CD1c-positive myeloid dendritic cell (primary cell): ENCODE measurements at regions not wholly inside any gene's neighbourhood (a gene's known extent, or its start where the extent isn't known, plus 50 kb on each side); places are given as distances from the start of the nearest gene placed in this dataset.
"Not testable (repeated sequence)": the region's sequence is repeated elsewhere in the genome, so short reads cannot be mapped to it uniquely, and the experiment has no call there.

Source experiments
- DNase-seq: peaks from one replicate; pipeline ENCODE4 v3.0.0-alpha.2; 2016; ENCODE audit errors: extremely low spot score

DNA sequence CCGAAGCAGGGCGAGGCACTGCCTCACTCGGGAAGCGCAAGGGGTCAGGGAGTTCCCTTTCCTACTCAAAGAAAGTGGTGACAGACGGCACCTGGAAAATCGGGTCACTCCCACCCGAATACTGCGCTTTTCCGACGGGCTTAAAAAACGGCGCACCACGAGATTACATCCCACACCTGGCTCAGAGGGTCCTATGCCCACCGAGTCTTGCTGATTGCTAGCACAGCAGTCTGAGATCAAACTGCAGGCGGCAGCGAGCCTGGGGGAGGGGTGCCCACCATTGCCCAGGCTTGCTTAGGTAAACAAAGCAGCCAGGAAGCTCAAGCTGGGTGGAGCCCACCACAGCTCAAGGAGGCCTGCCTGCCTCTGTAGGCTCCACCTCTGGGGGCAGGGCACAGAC is 549.4 kb downstream of the KIF20B start:
- DNase-seq: not testable (repeated sequence)

DNA sequence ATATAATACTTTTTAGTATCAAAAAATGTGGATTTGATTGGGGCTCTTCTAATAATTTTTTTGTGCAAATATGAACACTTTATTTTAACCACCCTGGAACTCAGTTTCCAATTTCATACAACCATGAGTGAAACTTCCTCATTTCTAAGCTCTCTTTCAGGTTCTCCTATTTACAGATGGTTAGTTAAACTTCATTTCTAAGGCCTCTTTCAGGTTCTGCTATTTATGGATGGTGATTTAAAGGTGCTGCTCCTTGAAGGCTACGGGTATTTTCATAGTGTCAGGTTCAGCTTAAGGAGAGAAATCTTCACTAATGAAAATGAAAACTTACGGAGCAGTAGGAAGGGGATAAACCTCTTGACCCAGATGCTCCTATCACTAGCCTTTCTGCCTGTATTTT is 568.3 kb downstream of the KIF20B start:
- DNase-seq: no peak

DNA sequence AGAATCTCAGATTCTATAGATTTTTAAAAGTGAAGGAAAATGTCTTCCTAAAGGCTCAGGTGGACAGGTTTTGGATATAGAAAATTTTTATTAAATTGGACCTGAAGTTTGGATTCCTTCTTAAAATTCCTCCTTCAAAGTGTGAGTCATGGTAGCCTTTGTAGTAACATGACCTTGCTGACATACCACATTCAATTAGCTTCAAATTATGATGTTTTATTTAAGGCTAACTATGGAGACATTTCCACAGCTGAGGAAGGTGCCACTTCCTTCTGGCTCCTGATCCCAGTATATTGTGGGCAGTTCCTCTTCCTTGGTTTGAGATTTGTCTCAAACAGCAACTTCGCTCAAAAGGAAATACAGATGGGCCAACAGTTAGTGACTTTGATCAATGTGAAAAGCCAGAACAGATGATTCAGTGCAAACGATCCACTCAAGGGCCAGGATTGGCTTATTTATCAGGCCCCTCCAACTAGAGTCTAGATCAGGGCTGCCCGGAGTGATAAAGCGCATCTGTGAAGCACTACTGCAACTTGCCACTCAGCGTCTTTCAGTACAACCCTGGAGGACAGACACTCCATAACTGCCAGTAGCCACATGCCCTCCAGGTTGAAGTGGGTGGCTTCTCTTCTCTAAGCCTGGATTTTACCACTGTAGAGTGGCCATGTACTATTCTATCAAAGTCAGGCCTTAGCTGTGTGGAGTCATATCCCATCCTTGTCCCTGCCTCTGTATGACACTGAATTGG is 573.5 kb downstream of the KIF20B start:
- no peak for DNase-seq

DNA sequence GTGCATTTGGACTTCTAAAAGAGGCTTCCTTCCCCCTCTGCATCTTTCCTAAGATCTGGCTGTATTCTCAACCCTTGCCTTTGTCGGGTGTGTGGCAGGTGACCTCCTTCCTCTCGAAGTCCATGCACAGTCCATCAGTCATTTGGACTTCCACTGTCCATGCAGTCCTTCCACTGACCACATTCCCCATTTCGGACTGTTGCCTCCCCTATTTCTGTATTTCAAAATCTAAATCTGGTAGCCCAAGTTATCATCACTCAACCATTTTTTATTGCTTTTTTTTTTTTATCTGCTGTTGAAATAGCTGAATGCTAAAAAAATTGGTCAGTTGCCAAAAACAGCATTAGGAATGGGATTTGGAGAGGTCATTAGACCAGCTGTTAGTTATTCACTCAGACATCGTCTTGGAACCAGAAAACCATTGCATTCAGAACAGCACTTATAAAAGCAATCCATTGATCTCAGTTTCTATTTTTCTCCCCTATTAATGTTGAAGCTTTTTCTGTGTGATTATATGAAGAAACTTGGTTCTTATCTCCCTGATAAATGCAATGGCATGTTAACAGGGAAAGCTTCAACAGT is 575.6 kb downstream of the KIF20B start:
- DNase-seq: no peak

DNA sequence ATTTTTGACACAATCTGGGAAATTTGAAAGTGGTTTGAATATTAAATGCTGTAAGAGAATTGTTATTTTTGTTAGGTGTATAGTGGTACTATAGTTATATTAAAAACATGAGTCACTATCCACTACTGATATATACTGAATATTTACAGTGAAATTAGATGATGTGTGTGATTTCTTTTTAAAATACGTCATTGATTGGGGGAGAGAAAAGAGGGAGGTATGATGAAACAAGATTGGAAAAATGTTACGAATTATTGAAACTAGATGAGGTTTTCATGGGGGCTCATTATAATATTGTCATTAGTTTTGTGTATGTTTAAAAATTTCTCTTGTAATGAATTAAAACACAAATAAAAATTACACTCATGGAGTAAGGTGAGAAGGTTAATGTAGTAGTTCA is 571.4 kb downstream of the HTR7 start:
- DNase-seq: no peak

DNA sequence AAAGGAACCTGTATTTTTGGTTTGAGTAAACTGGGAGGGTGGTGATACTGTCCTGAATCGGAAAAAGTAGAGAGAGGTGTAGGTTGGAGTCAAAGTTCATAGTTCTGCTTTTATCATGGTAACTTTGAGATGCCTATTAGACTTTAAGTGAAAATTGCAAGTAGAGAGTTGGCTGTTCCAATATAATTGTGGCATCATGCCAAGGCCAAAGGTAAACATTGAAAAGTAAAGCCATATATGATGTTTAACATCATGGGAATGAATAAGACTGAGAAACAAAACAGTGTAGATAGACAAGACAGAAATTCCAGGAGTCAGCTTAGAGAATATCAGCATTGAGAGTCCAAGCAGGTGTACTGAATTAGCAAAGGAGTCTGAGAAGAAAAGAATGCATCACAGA is 570.9 kb downstream of the HTR7 start:
- DNase-seq: no peak

DNA sequence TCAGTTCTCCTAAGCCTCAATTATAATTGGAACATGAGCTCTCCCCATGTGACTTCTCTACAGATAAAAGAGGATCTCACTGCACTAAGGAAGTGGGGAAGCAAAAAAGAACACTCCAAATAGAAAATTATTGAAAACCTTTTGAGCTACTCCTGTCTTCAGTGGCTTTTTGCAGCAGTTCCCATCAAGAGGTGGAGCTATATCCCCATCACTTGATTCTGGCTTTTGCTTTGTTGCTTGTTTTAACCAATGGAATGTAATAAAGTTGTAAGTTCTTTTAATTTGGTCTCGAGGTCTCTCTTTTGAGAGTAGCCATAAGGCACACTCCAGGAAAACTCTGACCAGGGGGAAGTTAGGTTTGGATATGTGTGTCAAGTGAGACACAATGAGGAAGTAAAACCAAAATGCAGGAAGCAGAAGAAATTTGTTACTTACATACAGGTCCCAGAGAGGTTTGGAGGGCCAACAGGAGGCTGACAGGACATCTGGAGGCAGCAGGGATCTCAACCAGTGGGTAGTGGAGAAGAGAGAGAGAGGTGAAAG is 569.4 kb downstream of the HTR7 start:
- DNase-seq: peak; percentile 51

DNA sequence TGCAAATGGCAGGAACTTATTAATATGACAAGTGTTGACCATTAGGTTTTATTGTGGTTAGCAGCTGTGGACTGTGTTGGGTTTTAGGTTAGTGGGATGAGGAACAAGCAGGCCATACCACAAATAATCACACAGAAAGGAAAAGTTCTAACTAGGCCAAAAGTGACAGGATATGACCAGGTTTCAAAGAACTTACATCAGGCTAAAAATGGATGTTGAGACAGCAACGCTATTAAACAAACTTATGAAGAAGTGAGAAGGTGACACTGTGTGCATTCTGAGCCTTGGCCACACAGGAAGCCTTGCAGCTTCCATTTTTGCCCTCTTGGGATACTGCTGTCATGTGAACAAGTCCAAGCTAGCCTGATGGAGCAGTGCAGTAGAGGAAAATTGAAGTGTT is 568.8 kb downstream of the HTR7 start:
- peak; percentile 41 for DNase-seq

DNA sequence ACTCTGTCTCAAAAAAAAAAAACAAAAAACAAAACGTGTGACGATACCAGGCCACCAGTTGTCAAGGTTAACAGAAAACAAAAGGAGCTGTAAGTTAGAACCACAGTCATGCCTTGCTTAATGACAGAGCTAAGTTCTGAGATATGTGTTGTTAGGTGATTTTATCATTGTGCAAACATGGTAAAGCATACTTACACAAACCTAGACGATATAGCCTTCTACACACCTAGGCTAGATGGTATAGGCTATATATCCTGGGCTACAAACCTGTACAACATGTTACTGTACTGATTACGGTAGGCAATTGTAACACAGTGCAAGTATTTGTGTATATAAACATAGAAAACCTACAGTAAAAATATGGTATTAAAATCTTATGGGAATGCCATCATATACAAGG is 564.2 kb downstream of the HTR7 start:
- DNase-seq: no peak

DNA sequence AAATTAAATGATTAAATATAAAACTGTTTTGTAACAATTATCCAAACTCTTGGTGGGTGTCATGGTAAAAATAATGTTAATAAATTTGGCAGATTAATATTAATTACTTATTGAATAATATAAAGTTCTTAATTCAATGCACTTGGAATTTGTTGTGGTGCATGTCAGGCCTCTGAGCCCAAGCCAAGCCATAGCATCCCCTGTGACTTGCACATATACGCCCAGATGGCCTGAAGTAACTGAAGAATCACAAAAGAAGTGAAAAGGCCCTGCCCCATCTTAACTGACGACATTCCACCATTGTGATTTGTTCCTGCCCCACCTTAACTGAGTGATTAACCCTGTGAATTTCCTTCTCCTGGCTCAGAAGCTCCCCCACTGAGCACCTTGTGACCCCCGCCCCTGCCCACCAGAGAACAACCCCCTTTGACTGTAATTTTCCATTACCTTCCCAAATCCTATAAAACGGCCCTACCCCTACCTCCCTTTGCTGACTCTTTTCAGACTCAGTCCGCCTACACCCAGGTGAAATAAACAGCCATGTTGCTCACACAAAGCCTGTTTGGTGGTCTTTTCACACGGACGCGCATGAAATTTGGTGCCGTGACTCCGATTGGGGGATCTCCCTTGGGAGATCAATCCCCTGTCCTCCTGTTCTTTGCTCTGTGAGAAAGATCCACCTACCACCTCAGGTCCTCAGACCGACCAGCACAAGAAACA is 562.9 kb downstream of the HTR7 start:
- not testable (repeated sequence) for DNase-seq

DNA sequence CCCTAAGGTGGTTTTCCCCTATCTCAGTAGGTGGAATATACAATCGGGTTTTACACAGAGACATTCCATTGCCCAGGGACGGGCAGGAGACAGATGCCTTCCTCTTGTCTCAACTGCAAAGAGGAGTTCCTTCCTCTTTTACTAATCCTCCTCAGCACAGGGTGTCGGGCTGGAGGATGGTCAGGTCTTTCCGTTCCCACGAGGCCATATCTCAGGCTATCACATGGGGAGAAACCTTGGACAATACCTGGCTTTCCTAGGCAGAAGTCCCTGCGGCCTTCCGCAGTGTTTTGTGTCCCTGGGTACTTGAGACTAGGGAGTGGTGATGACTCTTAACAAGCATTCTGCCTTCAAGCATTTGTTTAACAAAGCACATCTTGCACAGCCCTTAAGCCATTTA is 555.8 kb downstream of the HTR7 start:
- not testable (repeated sequence) for DNase-seq

DNA sequence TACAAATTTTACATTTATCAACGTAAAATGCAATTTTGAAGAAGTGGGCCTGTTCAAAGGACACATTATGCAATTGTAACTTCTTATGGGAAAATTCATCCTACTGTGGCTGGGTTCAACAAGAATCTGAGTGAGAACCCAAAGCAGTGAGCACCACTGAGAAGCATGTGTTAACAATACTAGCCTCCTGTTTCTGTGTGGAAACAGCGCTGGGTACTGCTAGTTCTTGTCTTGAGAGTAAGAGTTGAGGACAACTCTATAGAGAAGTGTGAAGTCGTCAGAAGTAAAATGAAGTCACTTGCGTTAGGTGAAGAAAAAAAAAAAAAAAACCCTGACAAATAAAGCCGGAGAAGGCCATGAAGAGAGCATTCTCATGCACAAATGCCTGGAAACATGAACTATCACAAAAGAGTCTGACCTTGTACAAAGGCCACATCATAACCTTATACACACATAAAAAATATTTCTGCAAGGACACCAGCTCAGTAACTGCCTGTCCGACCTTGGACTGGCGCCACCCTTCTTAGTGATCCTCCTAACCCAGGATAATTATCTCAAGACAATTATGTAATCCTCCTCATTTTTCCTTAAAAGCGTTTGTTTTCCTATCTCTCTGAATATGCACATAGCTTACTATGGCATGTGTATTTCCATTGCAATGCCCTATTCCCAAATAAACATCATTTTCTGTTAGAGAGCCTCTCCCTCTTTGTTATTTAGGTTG is 554.9 kb downstream of the HTR7 start:
- DNase-seq: no peak

DNA sequence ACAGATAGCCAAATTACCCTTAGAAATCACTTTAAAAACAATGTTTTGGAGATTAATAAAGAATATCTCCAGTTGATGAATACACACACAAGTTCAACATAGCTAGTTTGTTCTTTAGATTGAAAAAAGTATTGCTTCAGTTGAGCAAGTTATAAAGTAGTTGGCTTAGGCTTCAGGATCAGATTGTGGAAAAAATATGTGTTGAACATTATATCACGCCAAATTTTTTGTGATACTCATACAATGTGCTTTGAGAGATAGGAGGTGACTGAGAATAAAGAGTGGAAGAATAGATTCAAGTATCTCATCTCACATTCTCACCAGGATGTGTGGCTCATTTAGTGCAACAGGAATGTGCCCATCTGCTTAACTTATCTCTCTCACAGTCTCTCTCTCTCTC is 553.3 kb downstream of the HTR7 start:
- no peak for DNase-seq

DNA sequence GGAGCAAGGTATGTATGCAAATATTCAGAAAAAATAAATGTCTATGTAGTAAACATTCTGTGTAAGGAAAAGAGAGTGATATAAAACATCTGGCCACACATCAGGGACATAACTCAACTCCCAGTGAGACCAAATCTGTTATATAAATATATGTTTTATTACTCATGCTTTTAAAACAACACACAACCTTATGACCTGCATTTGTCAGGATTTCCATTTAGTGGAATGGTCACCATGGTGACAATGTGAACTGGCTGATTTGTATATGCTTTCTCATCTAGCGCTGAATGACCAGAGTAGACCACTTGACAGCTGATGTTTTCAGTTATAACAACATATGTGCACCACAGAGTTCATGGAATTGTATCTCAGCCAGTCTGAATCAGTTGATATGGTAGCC is 551.7 kb downstream of the HTR7 start:
- no peak for DNase-seq

DNA sequence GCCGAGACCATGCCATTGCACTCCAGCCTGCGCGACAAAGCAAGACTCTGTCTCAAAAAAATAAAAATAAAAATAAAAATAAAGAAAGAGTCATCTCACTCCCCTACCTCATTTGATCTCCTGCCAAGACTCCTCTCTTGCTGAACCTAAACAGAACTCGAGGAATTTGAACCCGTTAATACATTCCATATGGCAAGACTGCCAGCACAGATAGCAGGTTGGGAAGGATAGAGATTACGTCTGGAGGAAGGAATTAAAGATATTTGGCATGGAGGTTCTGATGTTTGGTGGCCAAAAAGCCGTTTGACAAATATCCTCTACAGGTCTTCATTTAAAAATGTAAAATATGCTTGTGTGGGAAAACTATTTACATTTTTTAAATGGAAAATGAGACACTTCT is 549.6 kb downstream of the HTR7 start:
- DNase-seq: no peak

DNA sequence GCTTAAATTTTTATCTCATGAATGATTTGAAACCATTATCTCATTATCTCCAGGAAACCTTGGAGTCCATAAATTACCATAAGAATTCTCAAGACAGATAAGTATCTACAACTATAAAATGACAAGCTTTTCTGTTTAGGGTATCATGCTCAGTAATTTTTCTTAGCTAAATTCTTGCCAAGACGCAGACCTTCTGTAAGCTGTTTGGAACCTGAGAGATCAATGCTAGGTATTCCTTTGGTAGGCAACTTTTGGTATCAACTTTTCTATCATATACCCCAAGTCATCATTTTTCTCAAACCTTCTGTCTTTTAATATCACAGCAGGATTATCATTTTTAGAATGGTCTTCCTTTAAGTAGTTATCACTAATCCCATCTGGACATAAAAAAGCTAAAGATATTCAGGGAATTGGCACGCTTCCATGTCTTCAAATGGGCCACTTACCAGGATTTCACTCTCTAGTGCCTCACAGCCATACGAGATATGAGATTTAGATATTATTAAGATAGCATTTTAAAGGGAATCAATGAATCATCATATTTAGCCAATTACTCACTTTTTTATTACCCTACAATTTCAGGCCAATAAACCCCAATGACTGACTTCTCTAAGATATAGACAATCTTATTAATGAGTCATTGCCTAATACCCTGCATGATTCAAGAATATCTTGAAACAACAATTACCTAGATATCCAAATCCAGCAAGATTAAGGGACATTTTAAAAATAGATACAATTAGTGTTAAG is 544.1 kb downstream of the HTR7 start:
- no peak for DNase-seq

DNA sequence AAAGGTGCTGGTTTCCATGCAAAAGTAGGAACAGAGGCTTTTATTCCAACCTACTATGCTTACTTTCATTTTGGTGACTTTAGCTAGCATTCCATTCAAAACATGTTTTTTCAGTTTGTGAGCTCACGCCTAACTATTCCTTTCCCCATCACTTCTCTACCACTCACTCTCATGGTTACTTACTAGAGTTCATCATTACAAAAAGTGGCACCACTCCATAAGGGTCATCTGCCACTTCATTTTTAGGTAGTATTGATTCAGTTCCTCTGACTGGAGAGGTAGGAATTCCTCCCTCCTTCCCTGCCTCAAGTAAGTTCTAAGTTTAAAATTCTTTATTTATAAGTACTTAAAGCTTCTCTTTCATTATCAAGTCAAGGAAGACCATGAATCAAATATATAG is 543.1 kb downstream of the HTR7 start:
- no peak for DNase-seq

DNA sequence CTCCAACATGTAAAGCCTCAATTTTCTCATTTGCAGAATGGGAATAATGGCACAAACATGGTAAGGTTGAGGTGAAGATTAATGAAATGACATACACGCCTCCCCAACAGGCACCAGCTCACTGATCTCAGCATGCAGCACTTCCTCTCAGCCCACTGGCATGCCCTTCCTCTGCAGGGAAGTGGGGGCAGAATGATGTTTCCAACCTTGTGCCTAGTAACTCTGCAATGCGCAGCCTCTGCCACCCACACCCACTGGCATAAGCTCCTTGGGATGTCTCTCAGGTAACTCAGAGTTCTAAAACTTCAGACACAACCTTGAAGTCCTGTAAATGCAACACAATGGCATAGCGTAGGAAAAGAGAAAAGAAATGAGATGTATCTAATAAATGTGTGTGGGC is 540.7 kb downstream of the HTR7 start:
- peak; percentile 2 for DNase-seq

DNA sequence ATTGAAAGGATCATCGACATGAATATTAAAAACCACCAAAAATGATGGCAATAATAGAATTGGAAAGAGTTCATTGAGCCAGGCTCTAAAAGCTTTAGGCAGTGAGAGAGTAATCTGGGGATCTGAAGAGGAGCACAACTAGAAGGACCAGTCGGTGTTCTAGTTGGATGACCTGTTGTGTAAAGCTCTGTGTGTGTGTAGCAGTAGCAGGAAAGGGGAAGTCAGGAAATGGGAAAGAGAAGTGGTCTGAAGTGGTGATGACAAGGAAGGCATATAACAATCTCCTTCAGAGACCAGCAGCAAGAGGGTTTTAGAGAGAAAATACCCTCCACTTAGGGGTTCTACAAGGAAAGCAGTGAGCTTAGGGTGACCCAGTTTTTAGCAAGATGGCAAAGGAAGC is 539.2 kb downstream of the HTR7 start:
- peak; percentile 16 for DNase-seq

DNA sequence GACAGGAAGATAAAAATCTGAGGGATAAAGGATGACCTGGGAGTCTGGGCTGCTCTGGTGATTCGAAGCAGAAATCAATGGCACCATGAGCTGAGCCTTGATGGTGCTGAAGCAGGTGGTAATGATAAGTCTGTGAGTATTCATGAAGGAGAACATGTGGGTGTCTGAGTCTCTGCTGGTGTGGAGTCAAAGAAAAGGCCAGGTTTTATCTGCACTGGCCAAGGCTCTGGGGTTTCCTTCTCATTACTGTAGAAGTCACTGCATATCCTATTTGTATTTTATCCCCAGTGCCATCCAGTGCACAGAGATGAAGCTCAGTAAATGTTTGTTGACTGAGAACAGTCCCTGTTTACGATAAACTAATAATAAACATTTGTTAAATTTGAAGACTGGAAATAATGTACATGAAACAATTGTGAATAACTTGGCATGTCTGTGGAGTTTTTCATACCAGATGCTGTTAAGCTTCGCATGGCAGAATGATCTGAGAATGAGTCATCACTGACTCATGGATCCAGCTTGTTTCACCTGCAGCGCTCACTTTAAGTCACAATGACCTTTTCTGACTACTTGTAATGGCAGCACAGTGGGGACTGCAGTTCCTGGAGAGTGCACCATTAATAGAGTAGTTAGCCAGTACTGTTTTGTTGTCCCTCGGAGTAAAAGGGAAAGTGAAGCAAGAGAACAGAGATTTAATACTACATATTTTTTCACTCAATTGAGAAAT is 538.5 kb downstream of the HTR7 start:
- DNase-seq: no peak
